Epithelial cell of esophagus (primary cell): ENCODE measurements at regions not wholly inside any gene's neighbourhood (a gene's known extent, or its start where the extent isn't known, plus 50 kb on each side); places are given as distances from the start of the nearest gene placed in this dataset.

Source experiments
- DNase-seq: peaks from one replicate; pipeline ENCODE4 v3.0.0; 2010; ENCODE audit warnings: low read depth
- H3K4me3 ChIP-seq: 2 replicates; pipeline ENCODE4 v1.5.1; 2011; ENCODE audit warnings: mild to moderate bottlenecking, low read length, control low read depth
- CTCF ChIP-seq: IDR thresholded peaks from 2 replicates; pipeline ENCODE4 v1.5.1; 2011; ENCODE audit warnings: low read depth, mild to moderate bottlenecking, low read length, control low read depth, inconsistent platforms; ENCODE audit not compliant: insufficient read depth; ENCODE audit errors: missing control alignments

- peak; percentile 79 for TF ChIP-seq CTCF
- peak; percentile 79 for DNase-seq
- no peak overlapping the region for H3K4me3 ChIP-seq
These were observed 336.7 kb upstream of the IGF1R start for GRCh38 chr15:98311566-98312188.

- no peak for TF ChIP-seq CTCF
- no peak for DNase-seq
- no peak overlapping the region for H3K4me3 ChIP-seq
These were observed 335.4 kb upstream of the IGF1R start for GRCh38 chr15:98312913-98313312.

GRCh38 chr15:98315971-98316370 is 332.4 kb upstream of the IGF1R start:
- DNase-seq, result no peak
- no peak for TF ChIP-seq CTCF

GRCh38 chr15:98321896-98322295 is 326.4 kb upstream of the IGF1R start:
- no peak for TF ChIP-seq CTCF
- DNase-seq, result peak; percentile 95
- H3K4me3 ChIP-seq, result no peak overlapping the region

More at GRCh38 chr15:98315971-98316370, 332.4 kb upstream of the IGF1R start:
- H3K4me3 ChIP-seq, result no peak overlapping the region

GRCh38 chr15:98322581-98322980 is 325.8 kb upstream of the IGF1R start:
- DNase-seq, result peak; percentile 51
- no peak overlapping the region for H3K4me3 ChIP-seq
- TF ChIP-seq CTCF, result no peak

GRCh38 chr15:98324341-98324970 is 323.9 kb upstream of the IGF1R start:
- H3K4me3 ChIP-seq, result no peak overlapping the region
- peak; percentile 30 for DNase-seq
- no peak for TF ChIP-seq CTCF

GRCh38 chr15:98326804-98327203 is 321.5 kb upstream of the IGF1R start:
- H3K4me3 ChIP-seq, result no peak overlapping the region
- no peak for TF ChIP-seq CTCF
- no peak for DNase-seq
